ENCODE measurements at regions not wholly inside any gene's neighbourhood (a gene's known extent, or its start where the extent isn't known, plus 50 kb on each side); places are given as distances from the start of the nearest gene placed in this dataset.

DNA sequence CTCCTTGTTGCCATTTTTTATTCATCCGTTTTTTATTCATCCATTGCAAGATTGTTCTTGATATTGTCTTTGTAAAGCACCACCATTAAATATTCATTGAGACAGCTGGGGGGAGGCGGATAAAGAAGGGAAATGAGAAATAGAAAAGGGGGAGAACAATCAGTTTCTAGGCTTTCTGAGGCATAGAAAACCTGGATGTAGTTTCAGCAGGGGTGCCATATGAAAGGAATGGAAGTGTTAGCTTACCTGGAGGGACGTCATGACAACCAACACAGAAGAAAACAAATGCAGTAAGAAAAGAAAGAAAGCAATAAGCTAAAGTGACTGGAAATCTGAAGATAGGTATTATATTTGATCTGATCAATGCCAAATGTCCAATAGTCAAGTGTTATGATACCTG, 276.1 kb downstream of the GASK1B start:
- TF ChIP-seq CTCF (IDR thresholded peaks at IDR 0.05), result no peak
- TF ChIP-seq POLR2AphosphoS5 (IDR thresholded peaks at IDR 0.05), result no peak
- no peak for TF ChIP-seq POLR2A (IDR thresholded peaks at IDR 0.05)
- TF ChIP-seq EP300 (IDR thresholded peaks at IDR 0.05), result no peak

Measured in sigmoid colon (tissue), 4 donors.